SJSA1 (cell line): ENCODE measurements at regions not wholly inside any gene's neighbourhood (a gene's known extent, or its start where the extent isn't known, plus 50 kb on each side); places are given as distances from the start of the nearest gene placed in this dataset.

ENCODE experiments used
- DNase-seq, 2 experiments: peaks; one replicate each; pipeline ENCODE4 v3.0.0-alpha.2; 2015 to 2020; ENCODE audit warnings: low spot score in 2 of 2, low read depth in 1 of 2
- H3K27ac ChIP-seq: fragments of 250-450 bp; sonication (Bioruptor Pico); 2 replicates; pipeline ENCODE4 v1.5.1; 2020; ENCODE audit warnings: mild to moderate bottlenecking, moderate library complexity
- H3K27me3 ChIP-seq: fragments of 250-450 bp; sonication (Bioruptor Pico); replicated peaks from 2 replicates; pipeline ENCODE4 v1.5.1; 2020; ENCODE audit warnings: mild to moderate bottlenecking, moderate library complexity
- H3K36me3 ChIP-seq: fragments of 250-450 bp; sonication (Bioruptor Pico); 2 replicates; pipeline ENCODE4 v1.5.1; 2020; ENCODE audit warnings: mild to moderate bottlenecking
- H3K4me1 ChIP-seq: fragments of 250-450 bp; sonication (Bioruptor Pico); replicated peaks from 2 replicates; pipeline ENCODE4 v1.6.1; 2021; ENCODE audit warnings: mild to moderate bottlenecking
- H3K4me3 ChIP-seq: fragments of 250-450 bp; sonication (Bioruptor Pico); 2 replicates; pipeline ENCODE4 v1.5.1; 2020; ENCODE audit warnings: mild to moderate bottlenecking
- H3K9me3 ChIP-seq: fragments of 250-450 bp; sonication (Bioruptor Pico); replicated peaks from 2 replicates; pipeline ENCODE4 v1.5.1; 2020; ENCODE audit warnings: mild to moderate bottlenecking

DNA sequence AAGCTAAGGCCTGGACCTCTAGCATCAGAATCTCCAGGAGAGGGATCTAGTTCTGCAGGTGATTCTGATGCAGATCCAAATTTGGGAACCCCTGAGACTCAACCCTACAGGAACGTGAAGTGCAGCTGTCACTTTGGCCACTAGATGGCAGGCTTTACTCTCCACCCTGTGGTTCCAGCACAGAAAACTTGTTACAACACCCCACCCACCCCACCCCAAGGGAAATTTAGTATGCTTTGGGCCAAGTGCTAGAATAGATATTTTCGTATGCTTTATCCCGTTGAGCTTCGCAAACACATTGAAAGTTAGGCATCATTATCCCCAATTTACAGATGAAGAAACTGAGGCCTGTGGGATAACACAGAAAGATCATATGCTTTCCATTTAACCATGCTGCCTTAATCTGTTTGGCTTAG is 232.0 kb downstream of the B3GLCT start:
- Histone ChIP-seq H3K4me1 (no peaks in the 10 kb centered on the region), H3K27ac (no peak overlapping the region), H3K9me3 (no peaks in the 10 kb centered on the region), H3K27me3 (no peaks in the 10 kb centered on the region; the same call in 1 of the 2 replicates), H3K36me3 (no peaks in the 10 kb centered on the region), H3K4me3 (no peak overlapping the region)
- DNase-seq = no peak

DNA sequence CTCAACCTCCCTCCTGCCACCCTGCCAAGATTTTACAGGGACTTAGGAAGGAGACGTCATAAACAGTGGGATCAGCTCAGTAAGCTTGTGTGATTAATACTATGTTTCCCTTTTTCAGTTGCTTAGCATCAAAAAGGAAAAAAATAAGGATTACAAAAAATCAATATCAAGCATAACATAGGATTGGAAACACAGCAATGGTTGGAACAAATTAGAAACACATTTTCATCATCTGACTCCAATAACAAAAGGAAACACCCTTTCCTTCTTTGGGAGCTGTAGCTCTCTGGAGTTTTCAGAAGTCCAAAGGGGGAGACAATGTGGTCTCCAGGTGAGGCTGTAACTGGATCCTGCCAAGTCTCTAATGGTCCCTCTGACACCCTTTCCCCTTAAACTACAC is 233.4 kb downstream of the B3GLCT start:
- Histone ChIP-seq H3K27me3 (no peaks in the 10 kb centered on the region; the same call in 1 of the 2 replicates), H3K27ac (no peak overlapping the region), H3K4me1 (no peaks in the 10 kb centered on the region), H3K9me3 (no peaks in the 10 kb centered on the region), H3K4me3 (no peak overlapping the region), H3K36me3 (no peaks in the 10 kb centered on the region)
- DNase-seq = no peak

DNA sequence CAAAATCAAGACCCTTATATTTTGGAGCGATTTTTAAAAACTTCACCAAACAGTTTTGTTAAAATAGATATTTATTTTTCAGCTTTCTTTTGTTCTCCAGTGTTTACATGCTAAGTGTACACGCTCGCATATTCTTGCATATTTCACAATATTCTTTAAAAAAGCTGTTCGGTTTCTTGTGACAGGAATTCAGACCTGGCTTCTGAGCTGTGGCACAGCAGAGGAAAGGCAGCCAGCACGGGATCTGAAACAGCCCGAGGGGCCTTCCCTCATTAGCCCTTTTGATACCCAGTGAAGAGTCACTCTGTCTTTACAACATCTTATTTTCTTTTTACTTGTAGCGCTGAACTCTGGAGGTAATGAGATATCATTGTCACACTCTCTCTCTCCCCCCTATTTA is 234.0 kb downstream of the B3GLCT start:
- Histone ChIP-seq H3K9me3 (no peaks in the 10 kb centered on the region), H3K27me3 (no peaks in the 10 kb centered on the region; the same call in 1 of the 2 replicates), H3K36me3 (no peaks in the 10 kb centered on the region), H3K27ac (no peak overlapping the region), H3K4me3 (no peak overlapping the region), H3K4me1 (no peaks in the 10 kb centered on the region)
- no peak for DNase-seq

DNA sequence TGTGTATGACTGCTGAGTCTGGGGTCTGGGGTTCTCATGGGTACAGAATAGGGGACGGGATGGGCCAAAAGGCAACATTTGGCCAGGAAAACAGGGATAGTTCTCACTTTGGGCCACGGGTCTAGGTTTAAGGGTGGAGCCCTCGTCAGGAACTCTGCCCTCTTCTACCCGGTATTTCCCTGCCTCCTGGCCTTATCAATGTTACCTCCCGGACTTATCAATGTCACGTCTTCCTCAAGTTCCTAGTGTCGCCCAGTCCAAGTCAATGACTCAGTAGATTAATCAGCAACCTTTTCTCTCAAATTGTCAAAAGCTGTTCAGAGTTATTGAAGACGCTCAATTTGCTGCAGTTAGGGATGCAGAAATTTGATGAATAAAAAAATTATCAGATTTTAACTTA is 234.8 kb downstream of the B3GLCT start:
- Histone ChIP-seq H3K9me3 (no peaks in the 10 kb centered on the region), H3K4me3 (no peak overlapping the region), H3K27ac (no peak overlapping the region), H3K27me3 (no peaks in the 10 kb centered on the region; the same call in 1 of the 2 replicates), H3K4me1 (no peaks in the 10 kb centered on the region), H3K36me3 (no peaks in the 10 kb centered on the region)
- no peak for DNase-seq

DNA sequence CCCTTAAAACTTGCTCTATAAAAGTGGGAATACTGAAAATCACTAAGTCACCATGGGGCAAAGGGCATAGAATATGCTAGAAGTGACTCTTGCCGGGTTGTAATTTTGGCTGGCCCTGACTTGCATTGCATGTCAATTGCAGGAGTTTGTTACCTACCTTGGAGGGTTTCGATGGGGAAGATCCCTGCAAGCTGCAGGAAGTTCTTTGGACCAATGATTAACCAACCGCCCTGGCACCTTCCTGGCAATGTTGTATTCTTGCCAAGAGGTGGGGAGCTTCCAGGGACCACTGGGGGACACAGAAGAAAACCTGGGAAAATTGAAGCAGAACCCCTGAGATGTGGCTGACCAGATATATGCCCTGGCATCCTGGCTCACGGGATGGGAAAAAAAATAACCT is 235.8 kb downstream of the B3GLCT start:
- H3K4me1 ChIP-seq = no peaks in the 10 kb centered on the region
- no peak overlapping the region for H3K27ac ChIP-seq
- no peak overlapping the region for H3K4me3 ChIP-seq
- no peaks in the 10 kb centered on the region for H3K9me3 ChIP-seq
- no peak for DNase-seq
- H3K27me3 ChIP-seq = no peaks in the 10 kb centered on the region; the same call in 1 of the 2 replicates
- no peaks in the 10 kb centered on the region for H3K36me3 ChIP-seq

DNA sequence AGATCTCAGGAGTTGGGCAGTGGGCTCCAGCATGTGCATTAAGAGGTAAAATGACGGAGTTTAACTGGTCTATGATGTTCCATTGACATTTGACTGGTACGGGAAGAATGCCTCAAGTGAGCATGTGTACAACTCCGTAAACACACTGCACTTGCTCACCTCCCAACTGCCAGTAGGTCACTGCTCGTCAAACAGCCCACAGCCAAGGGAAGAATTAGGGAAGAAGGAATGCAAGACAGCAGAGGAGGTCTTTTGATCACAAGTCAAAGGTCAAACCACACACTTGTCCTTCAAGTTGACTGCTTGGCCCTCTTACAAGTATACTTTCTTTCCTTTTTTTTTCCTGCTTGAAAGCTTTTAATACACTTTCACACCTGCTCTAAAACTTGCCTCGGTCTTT is 236.7 kb downstream of the B3GLCT start:
- Histone ChIP-seq H3K9me3 (no peaks in the 10 kb centered on the region), H3K4me1 (no peaks in the 10 kb centered on the region), H3K27ac (no peak overlapping the region), H3K36me3 (no peaks in the 10 kb centered on the region), H3K4me3 (no peak overlapping the region), H3K27me3 (no peaks in the 10 kb centered on the region; the same call in 1 of the 2 replicates)
- no peak for DNase-seq

DNA sequence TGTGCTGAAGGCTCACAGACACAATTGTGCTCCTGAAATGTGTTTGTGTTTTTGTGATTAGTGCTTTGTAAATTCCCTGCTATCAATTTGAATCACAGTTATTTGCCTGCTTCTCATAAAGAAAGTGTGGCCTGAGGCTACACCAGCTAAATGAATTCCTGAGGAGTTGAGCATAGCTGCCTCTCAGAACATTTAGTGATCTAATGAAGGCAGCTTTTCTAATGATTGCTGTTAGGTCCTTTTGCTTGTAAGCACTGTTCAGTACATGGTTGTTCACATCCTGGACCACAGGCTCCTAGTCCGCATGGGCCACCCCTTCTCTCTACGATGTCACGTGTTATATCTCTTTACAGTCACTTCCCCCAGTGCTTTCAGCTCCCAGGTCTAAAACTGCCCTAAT is 238.2 kb downstream of the B3GLCT start:
- H3K36me3 ChIP-seq = no peaks in the 10 kb centered on the region
- H3K4me3 ChIP-seq = no peak overlapping the region
- no peaks in the 10 kb centered on the region for H3K4me1 ChIP-seq
- no peak for DNase-seq
- H3K9me3 ChIP-seq = no peaks in the 10 kb centered on the region
- no peaks in the 10 kb centered on the region for H3K27me3 ChIP-seq
- H3K27ac ChIP-seq = no peak overlapping the region

DNA sequence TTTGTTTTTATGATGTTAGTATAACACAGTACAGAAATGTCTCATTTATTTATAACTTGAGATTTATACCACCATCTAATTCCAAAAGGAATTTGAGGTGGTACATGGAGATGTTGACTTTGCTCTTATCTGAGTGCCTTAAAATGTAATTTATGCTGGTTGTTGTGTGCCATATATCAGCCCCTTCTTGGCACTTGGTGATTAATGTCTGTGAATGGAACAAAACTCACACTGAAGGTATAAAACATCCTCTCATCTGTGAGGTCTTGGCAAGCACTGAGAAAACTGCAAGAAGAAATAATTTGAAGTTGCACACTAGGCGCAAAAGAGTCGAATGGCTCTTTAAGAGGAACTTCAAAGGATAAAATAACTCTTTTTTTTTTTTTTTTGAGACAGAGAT is 240.4 kb downstream of the B3GLCT start:
- H3K4me3 ChIP-seq = no peak overlapping the region
- H3K36me3 ChIP-seq = no peaks in the 10 kb centered on the region
- H3K27me3 ChIP-seq = peaks cover 2% of the 10 kb centered on the region; the same call in 1 of the 2 replicates
- H3K4me1 ChIP-seq = no peaks in the 10 kb centered on the region
- no peak overlapping the region for H3K27ac ChIP-seq
- DNase-seq = no peak
- no peaks in the 10 kb centered on the region for H3K9me3 ChIP-seq

DNA sequence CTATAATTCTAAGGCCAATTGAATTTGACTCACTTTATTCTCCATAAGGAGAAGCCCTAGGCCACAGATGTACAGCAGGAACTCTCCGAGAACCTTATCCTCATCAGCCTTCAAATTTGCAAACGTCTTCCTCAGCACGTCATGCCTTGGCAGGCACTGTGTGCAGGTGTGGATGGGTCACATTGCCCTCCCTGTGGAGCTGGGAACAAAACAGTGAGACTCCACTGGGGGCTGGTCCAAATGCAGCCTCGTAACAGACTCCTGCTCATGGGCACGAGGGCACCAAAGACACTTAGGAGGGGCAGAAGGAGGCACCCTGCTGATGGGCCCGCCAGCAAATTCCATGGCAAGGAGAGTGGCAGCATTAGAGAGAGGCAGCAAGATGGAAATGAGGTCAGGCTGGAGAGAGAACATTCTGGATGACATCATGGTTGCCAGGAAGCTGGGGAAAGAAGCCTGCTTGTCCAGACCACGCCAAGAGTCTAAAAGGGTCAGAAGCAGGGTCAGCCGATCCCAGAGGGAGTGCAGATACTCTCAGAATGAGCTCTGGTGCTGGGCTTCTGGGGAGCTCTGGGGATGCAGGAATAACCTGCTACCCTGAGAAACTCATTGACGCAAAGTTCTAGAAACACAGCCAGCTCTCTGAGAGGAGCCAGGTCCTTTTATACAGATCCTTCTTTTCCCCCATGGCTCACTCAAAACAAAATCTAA is 242.2 kb downstream of the B3GLCT start:
- no peak overlapping the region for H3K4me3 ChIP-seq
- no peak for DNase-seq
- H3K4me1 ChIP-seq = no peaks in the 10 kb centered on the region
- no peaks in the 10 kb centered on the region for H3K36me3 ChIP-seq
- H3K27ac ChIP-seq = no peak overlapping the region
- H3K9me3 ChIP-seq = no peaks in the 10 kb centered on the region
- peaks cover 4% of the 10 kb centered on the region; the same call in 1 of the 2 replicates for H3K27me3 ChIP-seq

DNA sequence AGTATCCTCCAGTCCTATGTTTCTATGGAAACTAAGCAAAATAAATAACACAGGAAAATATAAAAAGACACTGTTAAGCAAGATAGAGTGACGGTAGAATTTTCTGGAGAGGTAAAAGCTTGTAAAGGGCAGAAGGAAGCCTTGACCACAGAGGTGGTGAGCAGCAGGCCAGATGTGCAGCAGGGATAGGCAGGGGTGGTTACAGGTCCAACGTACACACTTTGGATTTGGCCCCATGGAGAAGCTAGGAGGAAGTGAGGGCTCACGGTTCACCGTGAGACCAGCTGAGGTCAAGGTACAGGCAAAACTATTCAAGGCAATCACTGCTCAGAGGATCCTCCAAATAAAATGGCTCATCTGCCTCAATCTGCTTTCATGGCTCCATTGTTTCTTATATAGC is 242.8 kb downstream of the B3GLCT start:
- Histone ChIP-seq H3K36me3 (no peaks in the 10 kb centered on the region), H3K27ac (no peak overlapping the region), H3K4me1 (no peaks in the 10 kb centered on the region), H3K27me3 (peaks cover 4% of the 10 kb centered on the region; the same call in 1 of the 2 replicates), H3K4me3 (no peak overlapping the region), H3K9me3 (no peaks in the 10 kb centered on the region)
- no peak for DNase-seq

DNA sequence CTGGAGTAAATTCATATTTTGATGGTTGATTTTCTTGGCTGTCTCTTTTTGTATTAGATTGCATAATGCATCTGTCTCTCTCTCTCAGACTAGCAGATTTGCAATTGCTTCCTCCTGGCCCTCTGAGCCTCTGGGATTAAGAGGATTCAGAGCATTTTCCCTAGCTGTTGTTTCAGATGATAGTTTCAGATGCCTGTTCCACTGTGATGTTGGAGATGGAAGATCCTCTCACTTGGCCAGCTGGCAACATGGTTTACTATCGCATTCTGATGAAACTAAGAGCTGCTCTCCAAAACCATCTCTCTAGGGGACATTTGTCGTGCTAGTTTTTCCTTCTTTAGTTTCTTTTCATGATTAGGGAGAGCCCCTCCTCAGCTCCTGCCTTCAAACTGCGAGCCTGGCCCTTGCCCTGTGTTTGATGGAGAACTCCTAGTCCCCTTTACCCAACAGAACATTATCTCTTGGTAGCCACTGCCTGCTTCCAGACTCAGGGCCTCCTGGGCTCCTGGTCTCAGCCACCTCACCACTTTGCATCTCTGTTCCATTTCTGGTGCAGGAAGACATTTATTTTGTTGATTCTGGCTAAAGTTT is 244.6 kb downstream of the B3GLCT start:
- Histone ChIP-seq H3K36me3 (no peaks in the 10 kb centered on the region), H3K27ac (no peak overlapping the region), H3K9me3 (no peaks in the 10 kb centered on the region), H3K4me3 (no peak overlapping the region), H3K4me1 (no peaks in the 10 kb centered on the region), H3K27me3 (peaks cover 4% of the 10 kb centered on the region; the same call in 1 of the 2 replicates)
- no peak for DNase-seq

DNA sequence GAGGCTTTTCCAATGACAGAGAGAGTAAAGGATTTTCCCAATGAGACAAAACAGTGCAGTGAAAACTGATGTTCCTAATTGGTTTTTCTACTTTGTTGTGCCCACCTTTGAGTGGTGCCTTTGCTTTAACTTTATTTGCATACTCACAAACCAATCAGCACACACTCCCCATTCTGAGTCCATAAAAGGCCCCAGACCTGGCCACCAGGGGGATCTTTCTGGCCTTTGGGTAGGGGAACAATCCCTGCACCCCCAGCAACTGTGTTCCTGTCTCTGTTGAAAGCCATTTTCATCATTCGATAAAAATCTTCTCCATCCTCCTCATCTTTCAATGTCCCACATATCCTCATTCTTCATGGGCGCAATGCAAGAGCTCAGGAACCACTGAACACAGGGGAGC is 252.8 kb downstream of the B3GLCT start:
- DNase-seq = no peak
- H3K27me3 ChIP-seq = no peaks in the 10 kb centered on the region
- H3K4me1 ChIP-seq = no peaks in the 10 kb centered on the region
- H3K9me3 ChIP-seq = no peaks in the 10 kb centered on the region
- H3K4me3 ChIP-seq = no peak overlapping the region
- H3K36me3 ChIP-seq = no peaks in the 10 kb centered on the region
- H3K27ac ChIP-seq = no peak overlapping the region

DNA sequence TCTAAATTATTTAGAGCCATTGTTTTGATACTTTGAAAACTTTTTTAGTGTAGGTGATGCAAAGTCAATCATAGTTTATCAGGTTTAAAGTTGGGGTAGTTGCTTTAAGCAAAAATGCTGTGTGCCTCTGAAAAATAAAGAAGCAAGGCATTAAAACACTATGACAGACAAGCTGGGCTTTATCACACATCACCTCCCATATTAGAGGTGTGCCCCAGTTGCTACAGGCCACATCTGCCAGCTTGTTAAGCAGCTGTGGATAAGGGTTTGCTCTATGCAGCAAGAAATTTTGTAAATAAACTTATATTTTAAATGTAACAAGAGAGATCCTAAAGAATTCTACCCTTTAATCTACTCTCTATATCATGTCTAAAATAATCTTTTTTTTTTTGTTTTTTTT is 255.8 kb downstream of the B3GLCT start:
- Histone ChIP-seq H3K27ac (no peak overlapping the region), H3K27me3 (no peaks in the 10 kb centered on the region), H3K4me3 (no peak overlapping the region), H3K36me3 (no peaks in the 10 kb centered on the region), H3K4me1 (no peaks in the 10 kb centered on the region), H3K9me3 (no peaks in the 10 kb centered on the region)
- no peak for DNase-seq

DNA sequence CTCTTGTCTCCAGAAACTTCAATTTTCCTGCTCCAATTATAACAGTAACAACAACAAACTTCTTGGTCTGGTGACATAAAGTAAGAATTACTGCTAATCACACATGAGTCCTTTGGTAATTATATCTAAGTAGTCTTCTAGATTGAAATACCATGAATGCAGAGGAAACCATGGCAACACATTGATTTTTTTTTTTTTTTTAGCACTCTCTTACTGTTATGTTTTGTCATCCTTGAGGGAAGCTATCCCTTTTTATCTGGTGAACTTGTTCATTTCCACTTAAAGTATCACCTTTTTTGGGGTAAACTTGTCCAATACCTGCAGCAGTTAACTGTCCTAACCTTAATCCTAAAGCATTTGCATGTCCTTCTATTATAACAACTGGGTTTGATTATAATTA is 256.3 kb downstream of the B3GLCT start:
- Histone ChIP-seq H3K27me3 (no peaks in the 10 kb centered on the region), H3K27ac (no peak overlapping the region), H3K9me3 (no peaks in the 10 kb centered on the region), H3K4me3 (no peak overlapping the region), H3K4me1 (no peaks in the 10 kb centered on the region), H3K36me3 (no peaks in the 10 kb centered on the region)
- no peak for DNase-seq
